ENCODE measurements at regions not wholly inside any gene's neighbourhood (a gene's known extent, or its start where the extent isn't known, plus 50 kb on each side); places are given as distances from the start of the nearest gene placed in this dataset.

GRCh38 chr7:91645542-91645941 lies 235.0 kb downstream of the MTERF1 start:
- TF ChIP-seq POLR2A (IDR thresholded peaks at IDR 0.05; ENCODE audit: low read depth, low read length) (no peak), POLR2AphosphoS5 (IDR thresholded peaks at IDR 0.05; ENCODE audit: low read depth, low read length) (no peak)

Measured in GM12892 (cell line).